Colon (tissue), 2 donors: ENCODE measurements at regions not wholly inside any gene's neighbourhood (a gene's known extent, or its start where the extent isn't known, plus 50 kb on each side); places are given as distances from the start of the nearest gene placed in this dataset.

Experiments used
- FAIRE-seq: peaks from 2 replicates; lab custom pipeline; 2012; peaks lifted over from hg19 to GRCh38; lab: Jason Lieb, UNC
- donor health status: control.
- donor health status: control.

GRCh38 chr12:75974323-75975187 lies 57.0 kb downstream of the PHLDA1 start:
- FAIRE-seq: no peak

- no peak for FAIRE-seq
These were observed 60.3 kb downstream of the PHLDA1 start for GRCh38 chr12:75971253-75971652.

- FAIRE-seq: no peak
These were observed 61.3 kb downstream of the PHLDA1 start for GRCh38 chr12:75970310-75970709.

GRCh38 chr12:75969768-75970167 lies 61.8 kb downstream of the PHLDA1 start:
- FAIRE-seq: no peak

GRCh38 chr12:75965661-75966060 lies 65.9 kb downstream of the PHLDA1 start:
- FAIRE-seq: no peak

- no peak for FAIRE-seq
These were observed 67.4 kb downstream of the PHLDA1 start for GRCh38 chr12:75964150-75964549.

GRCh38 chr12:75961878-75962277 lies 69.7 kb downstream of the PHLDA1 start:
- no peak for FAIRE-seq

GRCh38 chr12:75960954-75961661 lies 70.5 kb downstream of the PHLDA1 start:
- FAIRE-seq: no peak

- no peak for FAIRE-seq
These were observed 71.3 kb downstream of the PHLDA1 start for GRCh38 chr12:75960086-75960910.

- no peak for FAIRE-seq
These were observed 72.1 kb downstream of the PHLDA1 start for GRCh38 chr12:75959506-75959905.

- FAIRE-seq: no peak
These were observed 72.5 kb downstream of the PHLDA1 start for GRCh38 chr12:75959060-75959459.

GRCh38 chr12:75955251-75955650 lies 76.3 kb downstream of the PHLDA1 start:
- FAIRE-seq: no peak

- FAIRE-seq: no peak
These were observed 76.8 kb downstream of the PHLDA1 start for GRCh38 chr12:75954749-75955148.

GRCh38 chr12:75954041-75954440 lies 77.5 kb downstream of the PHLDA1 start:
- FAIRE-seq: no peak

- FAIRE-seq: no peak
These were observed 78.2 kb downstream of the PHLDA1 start for GRCh38 chr12:75953312-75953906.

GRCh38 chr12:75951399-75952278 lies 79.9 kb downstream of the PHLDA1 start:
- peak; percentile 58 for FAIRE-seq

GRCh38 chr12:75947156-75947723 lies 84.3 kb downstream of the PHLDA1 start:
- FAIRE-seq: no peak

- no peak for FAIRE-seq
These were observed 86.0 kb downstream of the PHLDA1 start for GRCh38 chr12:75945581-75945980.

- no peak for FAIRE-seq
These were observed 86.6 kb downstream of the PHLDA1 start for GRCh38 chr12:75944905-75945432.

- FAIRE-seq: no peak
These were observed 87.3 kb downstream of the PHLDA1 start for GRCh38 chr12:75944097-75944904.
